ENCODE measurements at regions not wholly inside any gene's neighbourhood (a gene's known extent, or its start where the extent isn't known, plus 50 kb on each side); places are given as distances from the start of the nearest gene placed in this dataset.

- WGBS, 5 donors, result 88 to 100% (median 100%) methylated on average over 1 of the region's 1 CpG
- no peak for DNase-seq
- Histone ChIP-seq H3K4me3 (no peak overlapping the region), H3K4me1 (no peaks in the 10 kb centered on the region), H3K9me3 (no peaks in the 10 kb centered on the region), H3K36me3 (no peaks in the 10 kb centered on the region), H3K27me3 (replicated peaks in 1 of 7) (peaks cover 0 to 15% (median 0%) of the 10 kb centered on the region in 7 donors), H3K27ac (no peak overlapping the region)
- TF ChIP-seq, protein P1, sequence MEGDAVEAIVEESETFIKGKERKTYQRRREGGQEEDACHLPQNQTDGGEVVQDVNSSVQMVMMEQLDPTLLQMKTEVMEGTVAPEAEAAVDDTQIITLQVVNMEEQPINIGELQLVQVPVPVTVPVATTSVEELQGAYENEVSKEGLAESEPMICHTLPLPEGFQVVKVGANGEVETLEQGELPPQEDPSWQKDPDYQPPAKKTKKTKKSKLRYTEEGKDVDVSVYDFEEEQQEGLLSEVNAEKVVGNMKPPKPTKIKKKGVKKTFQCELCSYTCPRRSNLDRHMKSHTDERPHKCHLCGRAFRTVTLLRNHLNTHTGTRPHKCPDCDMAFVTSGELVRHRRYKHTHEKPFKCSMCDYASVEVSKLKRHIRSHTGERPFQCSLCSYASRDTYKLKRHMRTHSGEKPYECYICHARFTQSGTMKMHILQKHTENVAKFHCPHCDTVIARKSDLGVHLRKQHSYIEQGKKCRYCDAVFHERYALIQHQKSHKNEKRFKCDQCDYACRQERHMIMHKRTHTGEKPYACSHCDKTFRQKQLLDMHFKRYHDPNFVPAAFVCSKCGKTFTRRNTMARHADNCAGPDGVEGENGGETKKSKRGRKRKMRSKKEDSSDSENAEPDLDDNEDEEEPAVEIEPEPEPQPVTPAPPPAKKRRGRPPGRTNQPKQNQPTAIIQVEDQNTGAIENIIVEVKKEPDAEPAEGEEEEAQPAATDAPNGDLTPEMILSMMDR (IDR thresholded peaks at IDR 0.05 in 8 of 11, conservative IDR thresholded peaks at IDR 0.05 in 3 of 11), result no peak
- no peak for TF ChIP-seq POLR2A (IDR thresholded peaks at IDR 0.05)
- no peak for TF ChIP-seq POLR2AphosphoS5 (IDR thresholded peaks at IDR 0.05)
- intact Hi-C loops (cut with DNase I; ENCODE audit: low total_unique reads), result no loop called here
These were observed 141.2 kb upstream of the TWIST2 start for GRCh38 chr2:238706673-238707072.

- Histone ChIP-seq H3K27me3 (replicated peaks in 1 of 7) (peaks cover 0 to 23% (median 0%) of the 10 kb centered on the region in 7 donors), H3K36me3 (no peaks in the 10 kb centered on the region), H3K4me1 (no peaks in the 10 kb centered on the region), H3K9me3 (no peaks in the 10 kb centered on the region), H3K27ac (no peak overlapping the region), H3K4me3 (no peak overlapping the region)
- TF ChIP-seq POLR2AphosphoS5 (IDR thresholded peaks at IDR 0.05), result no peak
- TF ChIP-seq, protein P1 (IDR thresholded peaks at IDR 0.05 in 8 of 11, conservative IDR thresholded peaks at IDR 0.05 in 3 of 11), result no peak
- no peak for TF ChIP-seq POLR2A (IDR thresholded peaks at IDR 0.05)
- intact Hi-C loops (cut with DNase I; ENCODE audit: low total_unique reads), result no loop called here
- no peak for DNase-seq
- WGBS, 5 donors, result 71 to 87% (median 77%) methylated on average over 6 of the region's 6 CpGs
These were observed 138.4 kb upstream of the TWIST2 start for GRCh38 chr2:238709325-238710025.

- Histone ChIP-seq H3K4me3 (no peak overlapping the region), H3K9me3 (no peaks in the 10 kb centered on the region), H3K36me3 (no peaks in the 10 kb centered on the region), H3K27ac (no peak overlapping the region), H3K4me1 (no peaks in the 10 kb centered on the region), H3K27me3 (replicated peaks in 1 of 7) (peaks cover 0 to 23% (median 0%) of the 10 kb centered on the region in 7 donors)
- no peak for DNase-seq
- 48 to 67% (median 55%) methylated on average over 1 of the region's 1 CpG for WGBS, 5 donors
- TF ChIP-seq POLR2A (IDR thresholded peaks at IDR 0.05) (no peak), POLR2AphosphoS5 (IDR thresholded peaks at IDR 0.05) (no peak)
- TF ChIP-seq, protein P1 (IDR thresholded peaks at IDR 0.05 in 8 of 11, conservative IDR thresholded peaks at IDR 0.05 in 3 of 11), result no peak
- intact Hi-C loops (cut with DNase I; ENCODE audit: low total_unique reads), result no loop called here
These were observed 137.7 kb upstream of the TWIST2 start for GRCh38 chr2:238710032-238710735.

DNA sequence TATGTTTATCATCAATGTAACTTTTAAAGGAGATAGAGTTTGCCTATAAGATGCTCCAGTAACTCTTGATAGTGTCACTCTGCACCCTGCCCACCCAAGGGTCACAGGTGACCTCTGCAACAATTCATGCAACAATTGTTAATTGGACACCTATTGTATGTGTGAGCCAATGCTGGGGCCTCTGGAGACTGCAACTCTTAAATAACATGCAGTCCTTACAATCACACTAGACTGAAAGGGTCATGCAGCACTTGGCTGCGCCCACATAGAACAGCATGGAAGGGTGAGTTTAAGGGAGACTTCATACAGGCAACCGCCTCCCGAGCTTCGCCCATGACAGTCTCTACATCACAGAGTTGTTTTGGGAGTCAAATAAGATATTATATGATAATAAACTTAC is 137.1 kb upstream of the TWIST2 start:
- Histone ChIP-seq H3K36me3 (no peaks in the 10 kb centered on the region), H3K4me3 (no peak overlapping the region), H3K27ac (no peak overlapping the region), H3K9me3 (no peaks in the 10 kb centered on the region), H3K27me3 (replicated peaks in 1 of 7) (peaks cover 0 to 25% (median 0%) of the 10 kb centered on the region in 7 donors), H3K4me1 (no peaks in the 10 kb centered on the region)
- no peak for DNase-seq
- TF ChIP-seq, protein P1 (IDR thresholded peaks at IDR 0.05 in 8 of 11, conservative IDR thresholded peaks at IDR 0.05 in 3 of 11), result no peak
- no peak for TF ChIP-seq POLR2A (IDR thresholded peaks at IDR 0.05)
- no peak for TF ChIP-seq POLR2AphosphoS5 (IDR thresholded peaks at IDR 0.05)
- WGBS, 5 donors, result 84 to 98% (median 94%) methylated on average over 4 of the region's 4 CpGs
- intact Hi-C loops (cut with DNase I; ENCODE audit: low total_unique reads), result no loop called here

Data from spleen (tissue), 11 donors.